ENCODE measurements at regions not wholly inside any gene's neighbourhood (a gene's known extent, or its start where the extent isn't known, plus 50 kb on each side); places are given as distances from the start of the nearest gene placed in this dataset.

DNA sequence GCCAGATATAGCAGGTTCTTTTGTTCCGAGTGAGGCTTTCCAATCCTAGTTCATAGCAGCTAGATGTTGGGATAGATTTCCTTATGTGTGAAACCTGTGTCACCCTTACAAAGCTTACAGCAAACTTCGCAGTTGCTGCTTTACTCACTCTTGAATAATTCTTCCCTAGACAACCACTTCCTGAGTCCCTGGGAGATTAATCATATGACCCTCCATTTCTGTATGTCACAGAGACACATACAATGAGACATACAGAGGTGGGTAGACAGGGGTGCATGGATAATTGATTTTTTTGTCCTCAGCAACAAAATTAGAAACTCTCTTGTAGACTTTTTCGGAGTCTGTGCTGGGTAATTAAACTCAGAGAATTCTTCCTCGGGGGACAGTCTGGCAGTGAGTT, 163.2 kb downstream of the NSUN3 start (continued):
- no peak for TF ChIP-seq ZNF138 (CRISPR knock-in tag; conservative IDR thresholded peaks at IDR 0.05)
- TF ChIP-seq, protein P1, sequence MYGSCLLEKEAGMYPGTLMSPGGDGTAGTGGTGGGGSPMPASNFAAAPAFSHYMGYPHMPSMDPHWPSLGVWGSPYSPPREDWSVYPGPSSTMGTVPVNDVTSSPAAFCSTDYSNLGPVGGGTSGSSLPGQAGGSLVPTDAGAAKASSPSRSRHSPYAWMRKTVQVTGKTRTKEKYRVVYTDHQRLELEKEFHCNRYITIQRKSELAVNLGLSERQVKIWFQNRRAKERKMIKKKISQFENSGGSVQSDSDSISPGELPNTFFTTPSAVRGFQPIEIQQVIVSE (CRISPR knock-in tag; IDR thresholded peaks at IDR 0.05; ENCODE audit: borderline replicate concordance): no peak
- no peak for TF ChIP-seq ZNF263 (CRISPR knock-in tag; IDR thresholded peaks at IDR 0.05; ENCODE audit: low read depth)
- no peak for TF ChIP-seq E2F4 (CRISPR knock-in tag; IDR thresholded peaks at IDR 0.05; ENCODE audit: borderline replicate concordance, low read depth)
- no peak for TF ChIP-seq ZNF219 (CRISPR knock-in tag; IDR thresholded peaks at IDR 0.05; ENCODE audit: borderline replicate concordance)
- no peak for TF ChIP-seq JUN (CRISPR knock-in tag; IDR thresholded peaks at IDR 0.05)
- no peak for TF ChIP-seq FOXJ3 (CRISPR knock-in tag; IDR thresholded peaks at IDR 0.05; ENCODE audit: borderline replicate concordance)
- no peak for TF ChIP-seq MXD4 (CRISPR knock-in tag; IDR thresholded peaks at IDR 0.05; ENCODE audit: borderline replicate concordance)
- TF ChIP-seq AFF4 (CRISPR knock-in tag; IDR thresholded peaks at IDR 0.05; ENCODE audit: borderline replicate concordance): no peak
- no peak for TF ChIP-seq ATF1 (CRISPR knock-in tag; IDR thresholded peaks at IDR 0.05)
- no peak for TF ChIP-seq ETV6 (CRISPR knock-in tag; IDR thresholded peaks at IDR 0.05)
- TF ChIP-seq JAZF1 (CRISPR knock-in tag; IDR thresholded peaks at IDR 0.05): no peak
- TF ChIP-seq, protein P2, sequence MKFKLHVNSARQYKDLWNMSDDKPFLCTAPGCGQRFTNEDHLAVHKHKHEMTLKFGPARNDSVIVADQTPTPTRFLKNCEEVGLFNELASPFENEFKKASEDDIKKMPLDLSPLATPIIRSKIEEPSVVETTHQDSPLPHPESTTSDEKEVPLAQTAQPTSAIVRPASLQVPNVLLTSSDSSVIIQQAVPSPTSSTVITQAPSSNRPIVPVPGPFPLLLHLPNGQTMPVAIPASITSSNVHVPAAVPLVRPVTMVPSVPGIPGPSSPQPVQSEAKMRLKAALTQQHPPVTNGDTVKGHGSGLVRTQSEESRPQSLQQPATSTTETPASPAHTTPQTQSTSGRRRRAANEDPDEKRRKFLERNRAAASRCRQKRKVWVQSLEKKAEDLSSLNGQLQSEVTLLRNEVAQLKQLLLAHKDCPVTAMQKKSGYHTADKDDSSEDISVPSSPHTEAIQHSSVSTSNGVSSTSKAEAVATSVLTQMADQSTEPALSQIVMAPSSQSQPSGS (CRISPR knock-in tag; IDR thresholded peaks at IDR 0.05; ENCODE audit: borderline replicate concordance, low read depth): no peak

GRCh38 chr3:94232921-94233320, 170.1 kb downstream of the NSUN3 start:
- H3K27me3 Mint-ChIP-seq (ENCODE audit: low read depth): no peaks in the 10 kb centered on the region
- ChIA-PET POLR2A (no interaction called here), CTCF (no interaction called here)
- TF ChIP-seq, protein P3, sequence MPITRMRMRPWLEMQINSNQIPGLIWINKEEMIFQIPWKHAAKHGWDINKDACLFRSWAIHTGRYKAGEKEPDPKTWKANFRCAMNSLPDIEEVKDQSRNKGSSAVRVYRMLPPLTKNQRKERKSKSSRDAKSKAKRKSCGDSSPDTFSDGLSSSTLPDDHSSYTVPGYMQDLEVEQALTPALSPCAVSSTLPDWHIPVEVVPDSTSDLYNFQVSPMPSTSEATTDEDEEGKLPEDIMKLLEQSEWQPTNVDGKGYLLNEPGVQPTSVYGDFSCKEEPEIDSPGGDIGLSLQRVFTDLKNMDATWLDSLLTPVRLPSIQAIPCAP (CRISPR knock-in tag; IDR thresholded peaks at IDR 0.05): no peak
- no peak for TF ChIP-seq USF1 (CRISPR knock-in tag; IDR thresholded peaks at IDR 0.05)
- no peak for TF ChIP-seq CBFB (CRISPR knock-in tag; IDR thresholded peaks at IDR 0.05; ENCODE audit: low read depth)
- no peak for TF ChIP-seq JAZF1 (CRISPR knock-in tag; IDR thresholded peaks at IDR 0.05)
- TF ChIP-seq MXD4 (CRISPR knock-in tag; IDR thresholded peaks at IDR 0.05; ENCODE audit: borderline replicate concordance): no peak
- TF ChIP-seq, protein P1 (CRISPR knock-in tag; IDR thresholded peaks at IDR 0.05; ENCODE audit: borderline replicate concordance): no peak
- TF ChIP-seq ZNF512 (CRISPR knock-in tag; IDR thresholded peaks at IDR 0.05; ENCODE audit: borderline replicate concordance): no peak
- no peak for TF ChIP-seq SMAD3 (CRISPR knock-in tag; IDR thresholded peaks at IDR 0.05; ENCODE audit: borderline replicate concordance)
- TF ChIP-seq NR2C2 (CRISPR knock-in tag; IDR thresholded peaks at IDR 0.05): no peak
- no peak for TF ChIP-seq ETV6 (CRISPR knock-in tag; IDR thresholded peaks at IDR 0.05)
- no peak for TF ChIP-seq MLX (CRISPR knock-in tag; IDR thresholded peaks at IDR 0.05)
- TF ChIP-seq, protein P4, sequence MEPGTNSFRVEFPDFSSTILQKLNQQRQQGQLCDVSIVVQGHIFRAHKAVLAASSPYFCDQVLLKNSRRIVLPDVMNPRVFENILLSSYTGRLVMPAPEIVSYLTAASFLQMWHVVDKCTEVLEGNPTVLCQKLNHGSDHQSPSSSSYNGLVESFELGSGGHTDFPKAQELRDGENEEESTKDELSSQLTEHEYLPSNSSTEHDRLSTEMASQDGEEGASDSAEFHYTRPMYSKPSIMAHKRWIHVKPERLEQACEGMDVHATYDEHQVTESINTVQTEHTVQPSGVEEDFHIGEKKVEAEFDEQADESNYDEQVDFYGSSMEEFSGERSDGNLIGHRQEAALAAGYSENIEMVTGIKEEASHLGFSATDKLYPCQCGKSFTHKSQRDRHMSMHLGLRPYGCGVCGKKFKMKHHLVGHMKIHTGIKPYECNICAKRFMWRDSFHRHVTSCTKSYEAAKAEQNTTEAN (CRISPR knock-in tag; IDR thresholded peaks at IDR 0.05): no peak
- TF ChIP-seq ATF3 (CRISPR knock-in tag; conservative IDR thresholded peaks at IDR 0.05): no peak

More at GRCh38 chr3:94232921-94233320, 170.1 kb downstream of the NSUN3 start:
- H3K4me1 Mint-ChIP-seq: no peaks in the 10 kb centered on the region
- H3K4me3 Mint-ChIP-seq: no peak overlapping the region
- H3K9me3 Mint-ChIP-seq: peaks cover 8% of the 10 kb centered on the region
- no peak for ATAC-seq
- no peak for DNase-seq (ENCODE audit: low spot score)
- 0 out of 2 replicates have a peak, but pooled peaks cover 3% of the 10 kb centered on the region for H3K36me3 Mint-ChIP-seq
- no peak overlapping the region for H3K27ac Mint-ChIP-seq

Measured in WTC11 (cell line).